Retina (tissue), 1 donor: ENCODE measurements at regions not wholly inside any gene's neighbourhood (a gene's known extent, or its start where the extent isn't known, plus 50 kb on each side); places are given as distances from the start of the nearest gene placed in this dataset.
"Not testable (repeated sequence)": the region's sequence is repeated elsewhere in the genome, so short reads cannot be mapped to it uniquely, and the experiment has no call there.

Experiments used
- DNase-seq: peaks from one replicate; pipeline ENCODE4 v3.0.0-alpha.2; 2016

- DNase-seq, result not testable (repeated sequence)
These were observed 72.8 kb upstream of the SSBP2 start for GRCh38 chr5:81823736-81824135.

GRCh38 chr5:81820863-81821262, 70.0 kb upstream of the SSBP2 start:
- DNase-seq, result no peak

- no peak for DNase-seq
These were observed 69.4 kb upstream of the SSBP2 start for GRCh38 chr5:81820318-81820636.

- no peak for DNase-seq
These were observed 68.8 kb upstream of the SSBP2 start for GRCh38 chr5:81819556-81820317.

- DNase-seq, result no peak
These were observed 67.1 kb upstream of the SSBP2 start for GRCh38 chr5:81817980-81818379.

GRCh38 chr5:81817086-81817485, 66.2 kb upstream of the SSBP2 start:
- no peak for DNase-seq

- no peak for DNase-seq
These were observed 64.4 kb upstream of the SSBP2 start for GRCh38 chr5:81815321-81815720.

GRCh38 chr5:81808106-81808505, 57.2 kb upstream of the SSBP2 start:
- DNase-seq, result no peak

GRCh38 chr5:81805086-81805485, 54.2 kb upstream of the SSBP2 start:
- no peak for DNase-seq

GRCh38 chr5:81803812-81804211, 52.9 kb upstream of the SSBP2 start:
- no peak for DNase-seq

GRCh38 chr5:81802625-81803024, 51.7 kb upstream of the SSBP2 start:
- no peak for DNase-seq

GRCh38 chr5:81802020-81802419, 51.1 kb upstream of the SSBP2 start:
- DNase-seq, result no peak

GRCh38 chr5:81800797-81801196, 49.9 kb upstream of the SSBP2 start:
- DNase-seq, result no peak
